GM19395 (cell line): ENCODE measurements at regions not wholly inside any gene's neighbourhood (a gene's known extent, or its start where the extent isn't known, plus 50 kb on each side); places are given as distances from the start of the nearest gene placed in this dataset.

Experiments
- ATAC-seq: cut with Tn5 transposase; IDR thresholded peaks from one replicate; pipeline ENCODE4 v1.9.1; 2021; ENCODE audit warnings: mild to moderate bottlenecking, moderate library complexity; ENCODE audit not compliant: unreplicated experiment

GRCh38 chr4:180790471-180790870 is 1452.7 kb upstream of the TENM3 start:
- no peak for ATAC-seq

GRCh38 chr4:180792541-180792940 is 1450.7 kb upstream of the TENM3 start:
- ATAC-seq = no peak

- no peak for ATAC-seq
Measured at GRCh38 chr4:180794333-180794732, 1448.9 kb upstream of the TENM3 start.

GRCh38 chr4:180798036-180798577 is 1445.1 kb upstream of the TENM3 start:
- no peak for ATAC-seq

- ATAC-seq = no peak
Measured at GRCh38 chr4:180799798-180800197, 1443.4 kb upstream of the TENM3 start.

- no peak for ATAC-seq
Measured at GRCh38 chr4:180805101-180805500, 1438.1 kb upstream of the TENM3 start.

- no peak for ATAC-seq
Measured at GRCh38 chr4:180808862-180809261, 1434.3 kb upstream of the TENM3 start.

- no peak for ATAC-seq
Measured at GRCh38 chr4:180809439-180809838, 1433.8 kb upstream of the TENM3 start.

GRCh38 chr4:180810581-180810980 is 1432.6 kb upstream of the TENM3 start:
- ATAC-seq = no peak

- ATAC-seq = no peak
Measured at GRCh38 chr4:180811556-180811955, 1431.6 kb upstream of the TENM3 start.

GRCh38 chr4:180812783-180813182 is 1430.4 kb upstream of the TENM3 start:
- ATAC-seq = no peak

- ATAC-seq = no peak
Measured at GRCh38 chr4:180814875-180815417, 1428.3 kb upstream of the TENM3 start.

GRCh38 chr4:180817529-180817928 is 1425.7 kb upstream of the TENM3 start:
- ATAC-seq = no peak

- ATAC-seq = no peak
Measured at GRCh38 chr4:180823108-180823507, 1420.1 kb upstream of the TENM3 start.

- no peak for ATAC-seq
Measured at GRCh38 chr4:180827232-180828009, 1415.8 kb upstream of the TENM3 start.

GRCh38 chr4:180828455-180829018 is 1414.7 kb upstream of the TENM3 start:
- no peak for ATAC-seq

- ATAC-seq = no peak
Measured at GRCh38 chr4:180832073-180832472, 1411.1 kb upstream of the TENM3 start.

- no peak for ATAC-seq
Measured at GRCh38 chr4:180840142-180840541, 1403.1 kb upstream of the TENM3 start.

- no peak for ATAC-seq
Measured at GRCh38 chr4:180850318-180850940, 1392.8 kb upstream of the TENM3 start.

GRCh38 chr4:180852738-180853137 is 1390.5 kb upstream of the TENM3 start:
- ATAC-seq = no peak

- no peak for ATAC-seq
Measured at GRCh38 chr4:180855184-180855583, 1388.0 kb upstream of the TENM3 start.
